ENCODE measurements at regions not wholly inside any gene's neighbourhood (a gene's known extent, or its start where the extent isn't known, plus 50 kb on each side); places are given as distances from the start of the nearest gene placed in this dataset.

- Histone ChIP-seq H3K4me3 (no peak overlapping the region), H3K36me3 (no peaks in the 10 kb centered on the region), H3K9me3 (no peaks in the 10 kb centered on the region), H3K27ac (no peak overlapping the region), H3K27me3 (no peaks in the 10 kb centered on the region), H3K4me1 (peaks cover 0 to 37% (median 13%) of the 10 kb centered on the region in 3 donors)
- intact Hi-C loops (cut with DNase I) = no loop called here
- TF ChIP-seq, protein P1, sequence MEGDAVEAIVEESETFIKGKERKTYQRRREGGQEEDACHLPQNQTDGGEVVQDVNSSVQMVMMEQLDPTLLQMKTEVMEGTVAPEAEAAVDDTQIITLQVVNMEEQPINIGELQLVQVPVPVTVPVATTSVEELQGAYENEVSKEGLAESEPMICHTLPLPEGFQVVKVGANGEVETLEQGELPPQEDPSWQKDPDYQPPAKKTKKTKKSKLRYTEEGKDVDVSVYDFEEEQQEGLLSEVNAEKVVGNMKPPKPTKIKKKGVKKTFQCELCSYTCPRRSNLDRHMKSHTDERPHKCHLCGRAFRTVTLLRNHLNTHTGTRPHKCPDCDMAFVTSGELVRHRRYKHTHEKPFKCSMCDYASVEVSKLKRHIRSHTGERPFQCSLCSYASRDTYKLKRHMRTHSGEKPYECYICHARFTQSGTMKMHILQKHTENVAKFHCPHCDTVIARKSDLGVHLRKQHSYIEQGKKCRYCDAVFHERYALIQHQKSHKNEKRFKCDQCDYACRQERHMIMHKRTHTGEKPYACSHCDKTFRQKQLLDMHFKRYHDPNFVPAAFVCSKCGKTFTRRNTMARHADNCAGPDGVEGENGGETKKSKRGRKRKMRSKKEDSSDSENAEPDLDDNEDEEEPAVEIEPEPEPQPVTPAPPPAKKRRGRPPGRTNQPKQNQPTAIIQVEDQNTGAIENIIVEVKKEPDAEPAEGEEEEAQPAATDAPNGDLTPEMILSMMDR (IDR thresholded peaks at IDR 0.05) = no peak
- no peak for TF ChIP-seq POLR2A (IDR thresholded peaks at IDR 0.05)
- no peak for DNase-seq
- 60 to 64% methylated on average over 6 of the region's 6 CpGs for WGBS, 2 donors
Measured at GRCh38 chr1:81547261-81547911, 253.3 kb upstream of the ADGRL2 start.

DNA sequence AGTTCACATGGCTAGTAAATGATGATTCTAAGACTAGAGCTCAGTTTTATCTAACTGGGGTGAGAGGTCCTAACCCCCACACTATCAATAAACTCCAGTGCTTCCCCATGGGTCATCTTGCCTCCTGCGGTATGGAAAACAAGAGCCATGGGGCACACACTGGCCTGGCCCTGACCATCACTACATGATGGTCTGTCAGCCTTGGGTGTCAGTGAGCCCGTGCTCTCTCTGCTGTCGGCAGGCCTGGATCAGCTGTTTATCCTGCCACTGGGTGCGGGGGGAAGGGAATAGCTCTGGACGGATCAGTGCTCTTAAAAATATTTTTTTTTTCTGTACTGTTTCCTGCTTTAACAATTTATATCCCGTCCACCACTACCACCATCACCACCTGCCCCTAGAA is 255.0 kb upstream of the ADGRL2 start:
- no peak for DNase-seq
- peaks cover 0 to 23% (median 8%) of the 10 kb centered on the region in 3 donors for H3K4me1 ChIP-seq
- WGBS, 2 donors = 87 to 96% methylated on average over 6 of the region's 6 CpGs
- no peaks in the 10 kb centered on the region for H3K27me3 ChIP-seq
- no peaks in the 10 kb centered on the region for H3K9me3 ChIP-seq
- no peak overlapping the region for H3K4me3 ChIP-seq
- H3K36me3 ChIP-seq = no peaks in the 10 kb centered on the region
- TF ChIP-seq, protein P1 (IDR thresholded peaks at IDR 0.05) = no peak
- TF ChIP-seq POLR2A (IDR thresholded peaks at IDR 0.05) = no peak
- intact Hi-C loops (cut with DNase I) = no loop called here
- no peak overlapping the region for H3K27ac ChIP-seq

- H3K9me3 ChIP-seq = no peaks in the 10 kb centered on the region
- H3K4me3 ChIP-seq = no peak overlapping the region
- intact Hi-C loops (cut with DNase I) = no loop called here
- H3K36me3 ChIP-seq = no peaks in the 10 kb centered on the region
- no peak overlapping the region for H3K27ac ChIP-seq
- DNase-seq = no peak
- H3K4me1 ChIP-seq = peaks cover 0 to 8% (median 3%) of the 10 kb centered on the region in 3 donors
- H3K27me3 ChIP-seq = no peaks in the 10 kb centered on the region
- no peak for TF ChIP-seq POLR2A (IDR thresholded peaks at IDR 0.05)
- TF ChIP-seq, protein P1 (IDR thresholded peaks at IDR 0.05) = no peak
- 85 to 90% methylated on average over 6 of the region's 6 CpGs for whole genome bisulfite sequencing, 2 donors
Measured at GRCh38 chr1:81543764-81544163, 257.0 kb upstream of the ADGRL2 start.

DNA sequence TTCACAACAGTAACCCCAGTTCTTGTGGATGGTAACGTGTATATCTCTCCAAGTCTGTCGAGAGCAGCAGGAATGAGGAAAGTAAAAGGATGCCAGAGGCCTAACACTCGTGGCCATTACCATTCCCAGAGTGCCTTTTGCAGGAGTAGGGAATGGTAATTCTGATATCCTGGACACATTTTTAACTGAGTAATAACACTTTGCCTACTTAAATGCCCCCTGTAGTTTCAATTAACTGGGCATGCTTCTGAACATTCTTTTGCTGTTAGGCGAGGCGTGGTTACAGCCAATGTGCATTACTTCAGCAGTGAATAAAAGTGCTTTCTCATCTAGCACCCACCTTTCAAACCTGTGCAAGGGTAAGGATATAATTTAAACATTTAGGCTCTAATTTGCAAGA is 258.5 kb upstream of the ADGRL2 start:
- DNase-seq = no peak
- Histone ChIP-seq H3K27me3 (no peaks in the 10 kb centered on the region), H3K4me3 (no peak overlapping the region), H3K4me1 (peaks cover 0 to 7% (median 3%) of the 10 kb centered on the region in 3 donors), H3K27ac (no peak overlapping the region), H3K9me3 (no peaks in the 10 kb centered on the region), H3K36me3 (no peaks in the 10 kb centered on the region)
- 80 to 82% methylated on average over 5 of the region's 5 CpGs for WGBS, 2 donors
- no peak for TF ChIP-seq POLR2A (IDR thresholded peaks at IDR 0.05)
- intact Hi-C loops (cut with DNase I) = no loop called here

- intact Hi-C loops (cut with DNase I) = no loop called here
- Histone ChIP-seq H3K27ac (no peak overlapping the region), H3K9me3 (no peaks in the 10 kb centered on the region), H3K27me3 (no peaks in the 10 kb centered on the region), H3K4me1 (peaks cover 0 to 7% (median 3%) of the 10 kb centered on the region in 3 donors), H3K4me3 (no peak overlapping the region), H3K36me3 (no peaks in the 10 kb centered on the region)
- DNase-seq = no peak
- no peak for TF ChIP-seq POLR2A (IDR thresholded peaks at IDR 0.05)
- TF ChIP-seq, protein P1 (IDR thresholded peaks at IDR 0.05) = no peak
Measured at GRCh38 chr1:81540216-81540615, 260.5 kb upstream of the ADGRL2 start.

- Histone ChIP-seq H3K27ac (no peak overlapping the region), H3K36me3 (no peaks in the 10 kb centered on the region), H3K9me3 (no peaks in the 10 kb centered on the region), H3K4me3 (no peak overlapping the region), H3K4me1 (no peaks in the 10 kb centered on the region), H3K27me3 (no peaks in the 10 kb centered on the region)
- DNase-seq = no peak
- TF ChIP-seq POLR2A (IDR thresholded peaks at IDR 0.05) = no peak
- TF ChIP-seq, protein P1 (IDR thresholded peaks at IDR 0.05) = no peak
- WGBS, 2 donors = 69 to 71% methylated on average over 2 to 3 of the region's 3 CpGs
- intact Hi-C loops (cut with DNase I) = no loop called here
Measured at GRCh38 chr1:81529014-81529413, 271.7 kb upstream of the ADGRL2 start.
